ENCODE measurements at regions not wholly inside any gene's neighbourhood (a gene's known extent, or its start where the extent isn't known, plus 50 kb on each side); places are given as distances from the start of the nearest gene placed in this dataset.

GRCh38 chr1:83787246-83787998 is 211.5 kb downstream of the TTLL7 start:
- DNase-seq (no peak), ATAC-seq (no peak)
- no peaks in the 10 kb centered on the region for H3K4me1 Mint-ChIP-seq (ENCODE audit: low read depth)
- H3K36me3 Mint-ChIP-seq (ENCODE audit: insufficient read depth): no peaks in the 10 kb centered on the region
- no peaks in the 10 kb centered on the region for H3K9me3 Mint-ChIP-seq
- H3K4me3 Mint-ChIP-seq: no peak overlapping the region
- H3K27me3 Mint-ChIP-seq (ENCODE audit: low read depth): peaks cover 1% of the 10 kb centered on the region

GRCh38 chr1:83781667-83782066 is 217.3 kb downstream of the TTLL7 start:
- no peak for ATAC-seq
- H3K36me3 Mint-ChIP-seq (ENCODE audit: insufficient read depth): no peaks in the 10 kb centered on the region
- no peak overlapping the region for H3K4me3 Mint-ChIP-seq
- no peaks in the 10 kb centered on the region for H3K27me3 Mint-ChIP-seq (ENCODE audit: low read depth)
- no peak for DNase-seq
- no peaks in the 10 kb centered on the region for H3K9me3 Mint-ChIP-seq
- no peaks in the 10 kb centered on the region for H3K4me1 Mint-ChIP-seq (ENCODE audit: low read depth)

GRCh38 chr1:83779565-83779964 is 219.4 kb downstream of the TTLL7 start:
- H3K4me1 Mint-ChIP-seq (ENCODE audit: low read depth): no peaks in the 10 kb centered on the region
- ATAC-seq: no peak
- no peaks in the 10 kb centered on the region for H3K9me3 Mint-ChIP-seq
- no peaks in the 10 kb centered on the region for H3K27me3 Mint-ChIP-seq (ENCODE audit: low read depth)
- no peak for DNase-seq
- H3K36me3 Mint-ChIP-seq (ENCODE audit: insufficient read depth): no peaks in the 10 kb centered on the region
- no peak overlapping the region for H3K4me3 Mint-ChIP-seq

- DNase-seq: no peak
- H3K4me1 Mint-ChIP-seq (ENCODE audit: low read depth): no peaks in the 10 kb centered on the region
- no peaks in the 10 kb centered on the region for H3K36me3 Mint-ChIP-seq (ENCODE audit: insufficient read depth)
- no peaks in the 10 kb centered on the region for H3K9me3 Mint-ChIP-seq
- no peak overlapping the region for H3K4me3 Mint-ChIP-seq
- H3K27me3 Mint-ChIP-seq (ENCODE audit: low read depth): no peaks in the 10 kb centered on the region
- no peak for ATAC-seq
These were observed 221.2 kb downstream of the TTLL7 start for GRCh38 chr1:83777758-83778101.

DNA sequence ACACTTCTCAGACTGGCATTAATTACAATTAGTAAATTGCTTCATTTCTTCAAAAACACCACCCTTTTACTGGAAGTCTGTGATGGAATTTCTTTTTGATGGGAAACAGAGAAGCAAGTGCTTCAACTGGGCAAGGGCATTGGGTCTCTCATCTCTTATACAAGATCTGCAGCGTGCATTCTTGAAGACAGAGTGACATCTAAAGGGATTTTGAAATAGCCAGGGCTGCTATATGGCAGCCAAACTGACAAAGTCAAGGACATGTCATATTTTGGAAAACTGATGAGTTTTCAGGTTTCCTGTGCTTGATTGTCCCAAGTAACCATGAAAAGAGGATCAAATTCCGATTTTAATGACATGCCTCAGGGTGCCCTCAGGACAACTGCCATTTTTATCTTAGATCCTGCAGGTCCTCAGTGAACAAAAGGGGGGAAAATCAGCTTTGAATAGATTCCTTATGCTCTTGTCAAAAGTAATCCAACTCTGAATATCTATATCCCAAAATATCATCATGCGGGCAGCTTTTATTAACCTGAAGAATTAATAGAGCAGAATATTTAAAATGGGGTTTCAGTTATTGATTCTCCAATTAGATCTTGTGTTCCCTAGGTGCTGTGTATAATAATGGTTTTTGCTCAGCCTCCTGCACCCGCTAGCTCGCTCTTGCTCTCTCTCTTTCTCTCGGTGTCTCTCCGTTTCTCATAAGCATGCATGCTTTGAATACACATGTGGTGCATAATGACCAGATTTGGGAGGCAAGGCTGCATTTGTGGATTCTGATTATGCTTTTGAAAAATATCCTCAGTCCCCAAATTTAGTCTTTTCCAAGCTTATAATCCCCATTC is 221.8 kb downstream of the TTLL7 start:
- ATAC-seq (no peak), DNase-seq (no peak)
- Mint-ChIP-seq H3K4me3 (no peak overlapping the region), H3K27me3 (ENCODE audit: low read depth) (no peaks in the 10 kb centered on the region), H3K4me1 (ENCODE audit: low read depth) (no peaks in the 10 kb centered on the region), H3K9me3 (no peaks in the 10 kb centered on the region), H3K36me3 (ENCODE audit: insufficient read depth) (no peaks in the 10 kb centered on the region)

- H3K9me3 Mint-ChIP-seq: no peaks in the 10 kb centered on the region
- H3K4me3 Mint-ChIP-seq: no peak overlapping the region
- no peaks in the 10 kb centered on the region for H3K36me3 Mint-ChIP-seq (ENCODE audit: insufficient read depth)
- ATAC-seq (no peak), DNase-seq (no peak)
- no peaks in the 10 kb centered on the region for H3K27me3 Mint-ChIP-seq (ENCODE audit: low read depth)
- no peaks in the 10 kb centered on the region for H3K4me1 Mint-ChIP-seq (ENCODE audit: low read depth)
These were observed 222.8 kb downstream of the TTLL7 start for GRCh38 chr1:83775977-83776603.

GRCh38 chr1:83773059-83773458 is 225.9 kb downstream of the TTLL7 start:
- no peaks in the 10 kb centered on the region for H3K9me3 Mint-ChIP-seq
- H3K4me1 Mint-ChIP-seq (ENCODE audit: low read depth): peaks cover 10% of the 10 kb centered on the region
- no peaks in the 10 kb centered on the region for H3K27me3 Mint-ChIP-seq (ENCODE audit: low read depth)
- no peaks in the 10 kb centered on the region for H3K36me3 Mint-ChIP-seq (ENCODE audit: insufficient read depth)
- DNase-seq (no peak), ATAC-seq (no peak)
- no peak overlapping the region for H3K4me3 Mint-ChIP-seq

GRCh38 chr1:83770319-83770661 is 228.6 kb downstream of the TTLL7 start:
- Mint-ChIP-seq H3K27me3 (ENCODE audit: low read depth) (no peaks in the 10 kb centered on the region), H3K36me3 (ENCODE audit: insufficient read depth) (no peaks in the 10 kb centered on the region), H3K9me3 (no peaks in the 10 kb centered on the region), H3K4me3 (no peak overlapping the region), H3K4me1 (ENCODE audit: low read depth) (peaks cover 10% of the 10 kb centered on the region)
- DNase-seq: no peak
- no peak for ATAC-seq

- Mint-ChIP-seq H3K36me3 (ENCODE audit: insufficient read depth) (no peaks in the 10 kb centered on the region), H3K4me3 (no peak overlapping the region), H3K9me3 (no peaks in the 10 kb centered on the region), H3K27me3 (ENCODE audit: low read depth) (no peaks in the 10 kb centered on the region), H3K4me1 (ENCODE audit: low read depth) (peaks cover 10% of the 10 kb centered on the region)
- ATAC-seq (no peak), DNase-seq (no peak)
These were observed 229.2 kb downstream of the TTLL7 start for GRCh38 chr1:83769594-83770318.

- H3K27me3 Mint-ChIP-seq (ENCODE audit: low read depth): no peaks in the 10 kb centered on the region
- peaks cover 10% of the 10 kb centered on the region for H3K4me1 Mint-ChIP-seq (ENCODE audit: low read depth)
- H3K9me3 Mint-ChIP-seq: no peaks in the 10 kb centered on the region
- no peak for ATAC-seq
- no peak overlapping the region for H3K4me3 Mint-ChIP-seq
- no peaks in the 10 kb centered on the region for H3K36me3 Mint-ChIP-seq (ENCODE audit: insufficient read depth)
- DNase-seq: no peak
These were observed 229.9 kb downstream of the TTLL7 start for GRCh38 chr1:83769072-83769471.

DNA sequence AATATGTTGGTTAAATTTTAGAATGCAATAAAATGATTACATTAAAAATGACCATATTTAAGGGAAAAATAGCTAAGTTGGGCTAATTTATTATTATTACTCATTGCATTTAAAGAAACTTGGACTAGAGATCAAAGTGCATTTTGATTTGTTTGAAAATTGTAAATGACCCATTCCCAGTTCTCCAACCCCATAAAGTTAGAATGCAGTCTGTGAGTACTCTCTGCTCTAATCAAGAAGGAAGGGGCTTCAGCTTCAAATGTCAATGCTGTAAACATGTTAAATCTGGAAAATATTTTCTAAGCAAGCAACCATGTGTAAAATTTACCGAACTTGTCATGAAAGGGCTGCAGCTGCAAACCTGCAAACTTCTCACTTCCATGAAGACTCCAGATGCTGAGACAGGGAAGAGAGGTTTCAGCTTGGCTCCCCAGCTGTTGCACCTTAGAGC is 232.7 kb downstream of the TTLL7 start:
- peaks cover 5% of the 10 kb centered on the region for H3K27me3 Mint-ChIP-seq (ENCODE audit: low read depth)
- no peaks in the 10 kb centered on the region for H3K9me3 Mint-ChIP-seq
- no peak for DNase-seq
- peaks cover 14% of the 10 kb centered on the region for H3K4me1 Mint-ChIP-seq (ENCODE audit: low read depth)
- no peak overlapping the region for H3K4me3 Mint-ChIP-seq
- no peaks in the 10 kb centered on the region for H3K36me3 Mint-ChIP-seq (ENCODE audit: insufficient read depth)
- no peak for ATAC-seq

- Mint-ChIP-seq H3K4me1 (ENCODE audit: low read depth) (peaks cover 14% of the 10 kb centered on the region), H3K9me3 (no peaks in the 10 kb centered on the region), H3K36me3 (ENCODE audit: insufficient read depth) (no peaks in the 10 kb centered on the region), H3K27me3 (ENCODE audit: low read depth) (peaks cover 5% of the 10 kb centered on the region), H3K4me3 (no peak overlapping the region)
- ATAC-seq (no peak), DNase-seq (no peak)
These were observed 233.8 kb downstream of the TTLL7 start for GRCh38 chr1:83765125-83765524.

GRCh38 chr1:83764209-83764608 is 234.7 kb downstream of the TTLL7 start:
- H3K4me3 Mint-ChIP-seq: no peak overlapping the region
- H3K27me3 Mint-ChIP-seq (ENCODE audit: low read depth): peaks cover 5% of the 10 kb centered on the region
- peaks cover 5% of the 10 kb centered on the region for H3K4me1 Mint-ChIP-seq (ENCODE audit: low read depth)
- ATAC-seq (no peak), DNase-seq (no peak)
- H3K36me3 Mint-ChIP-seq (ENCODE audit: insufficient read depth): no peaks in the 10 kb centered on the region
- no peaks in the 10 kb centered on the region for H3K9me3 Mint-ChIP-seq

DNA sequence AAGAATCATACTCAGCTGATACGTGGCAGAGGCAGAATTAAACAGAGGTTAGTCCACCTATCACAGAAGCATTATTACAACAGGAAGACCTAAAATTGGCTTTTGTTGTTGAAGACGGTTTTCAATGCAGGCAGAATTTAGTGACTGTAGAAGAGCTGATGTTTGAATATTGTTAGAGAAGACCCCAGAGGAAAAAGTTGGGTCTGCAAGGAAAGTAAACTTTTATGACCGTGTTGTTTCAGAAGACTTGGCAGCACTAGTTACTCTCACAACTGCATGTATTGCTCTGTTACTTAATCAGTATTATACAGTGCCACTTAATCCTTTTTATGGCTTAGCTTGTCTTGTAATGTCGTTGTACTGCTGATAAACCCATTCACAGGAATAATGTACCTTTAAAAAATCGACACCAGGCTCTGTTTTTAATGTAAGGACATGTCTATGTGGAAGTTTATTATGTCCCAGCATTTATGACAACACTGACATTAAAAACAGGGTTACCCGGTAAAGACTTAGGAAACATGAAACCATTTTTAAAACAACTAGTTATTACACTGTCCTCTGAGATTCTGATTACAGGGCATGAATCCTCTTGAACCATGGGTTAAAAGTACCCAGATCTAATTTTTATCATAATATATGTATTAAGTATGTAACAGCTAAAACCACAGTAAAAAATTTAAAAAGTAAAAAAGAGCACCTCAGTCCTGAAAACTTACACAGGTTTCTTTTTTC is 235.4 kb downstream of the TTLL7 start:
- Mint-ChIP-seq H3K4me1 (ENCODE audit: low read depth) (peaks cover 3% of the 10 kb centered on the region), H3K9me3 (no peaks in the 10 kb centered on the region), H3K27me3 (ENCODE audit: low read depth) (peaks cover 5% of the 10 kb centered on the region), H3K4me3 (no peak overlapping the region), H3K36me3 (ENCODE audit: insufficient read depth) (no peaks in the 10 kb centered on the region)
- DNase-seq: no peak
- ATAC-seq: no peak
